HCT116 (cell line): ENCODE measurements at regions not wholly inside any gene's neighbourhood (a gene's known extent, or its start where the extent isn't known, plus 50 kb on each side); places are given as distances from the start of the nearest gene placed in this dataset.

Source experiments
- ATAC-seq: fragments of 200-7000 bp; cut with Tn5 transposase; 2 replicates; pipeline ENCODE4 v1.9.1; 2020; ENCODE audit warnings: mild to moderate bottlenecking, moderate library complexity
- BruUV-seq: library from RNA; stranded (reverse); fragments of 400-500 nt; replicated peaks from 2 replicates; lab custom pipeline; 2021; lab: Mats Ljungman, UMichigan
- CTCF ChIA-PET: fragments of 300-600 bp; sonication (Branson Sonifier 250); formaldehyde crosslinking; loops from one replicate; lab custom pipeline; 2021; ENCODE audit warnings: antibody characterized with exemption; lab: Charles Lee
- POLR2A ChIA-PET: fragments of 300-600, 350-600 bp; sonication (Branson Sonifier 250); formaldehyde crosslinking; loops from one replicate; lab custom pipeline; 2021; ENCODE audit warnings: antibody characterized with exemption; lab: Charles Lee
- RAD21 ChIA-PET, 2 experiments: fragments of 300-600 bp; sonication (Branson Sonifier 250); formaldehyde crosslinking; loops; one replicate each; lab custom pipeline; 2023; ENCODE audit warnings: low total read pairs in 2 of 2; ENCODE audit not compliant: uncharacterized antibody in 2 of 2, unreplicated experiment in 2 of 2, low non-redundant PET in 1 of 2; lab: Charles Lee
- DNase-seq: peaks from one replicate; pipeline ENCODE4 v3.0.0-alpha.2; 2010; ENCODE audit warnings: low read depth, low spot score
- H2AFZ ChIP-seq: fragments of 200-600 bp; shearing (Covaris generic), sonication (generic); 2 replicates; pipeline ENCODE4 v1.6.1; 2017; ENCODE audit warnings: low read depth, mixed run types, mixed read lengths, antibody characterized with exemption, low read length; ENCODE audit not compliant: poor library complexity, severe bottlenecking
- H3K27ac ChIP-seq: 2 replicates; pipeline ENCODE4 v1.5.1; 2012; ENCODE audit warnings: low read depth, low read length
- H3K27me3 ChIP-seq: fragments of 200-600 bp; sonication (generic); 2 replicates; pipeline ENCODE4 v1.6.1; 2016; ENCODE audit warnings: mixed run types, low read length, mixed read lengths; ENCODE audit not compliant: insufficient read depth
- H3K36me3 ChIP-seq, 2 experiments: fragments of 200-500 bp in 1 of 2; fragments of 200-600 bp in 1 of 2; sonication (Bioruptor generic) in 1 of 2; sonication (generic) in 1 of 2; 2 replicates each; pipeline versions ENCODE4 v1.5.1 to v1.6.1; 2014 to 2016; ENCODE audit warnings: low read length in 2 of 2, inconsistent platforms in 1 of 2, mixed read lengths in 1 of 2, mixed run types in 1 of 2; ENCODE audit not compliant: insufficient read depth in 2 of 2, control insufficient read depth in 1 of 2
- H3K4me1 ChIP-seq, 2 experiments: fragments of 200-600 bp in 1 of 2; sonication (generic) in 1 of 2; 2 replicates each; pipeline versions ENCODE4 v1.5.1 to v1.6.1; 2012 to 2017; ENCODE audit warnings: low read length in 2 of 2, inconsistent platforms in 1 of 2, mild to moderate bottlenecking in 1 of 2, mixed read lengths in 1 of 2, mixed run types in 1 of 2, moderate library complexity in 1 of 2; ENCODE audit not compliant: insufficient read depth in 2 of 2, control insufficient read depth in 1 of 2
- H3K4me2 ChIP-seq: fragments of 200-600 bp; sonication (generic); 2 replicates; pipeline ENCODE4 v1.6.1; 2017; ENCODE audit warnings: mixed run types, low read length, mixed read lengths
- H3K4me3 ChIP-seq, 2 experiments: fragments of 200-600 bp in 1 of 2; sonication (generic) in 1 of 2; replicated peaks in 1 of 2; 2 replicates each; pipeline ENCODE4 v1.5.1; 2011 to 2016; ENCODE audit warnings: low read length in 2 of 2, control low read depth in 1 of 2, low read depth in 1 of 2, mild to moderate bottlenecking in 1 of 2, mixed read lengths in 1 of 2, mixed run types in 1 of 2
- H3K79me2 ChIP-seq: fragments of 200-600 bp; sonication (generic); 2 replicates; pipeline ENCODE4 v1.6.1; 2017; ENCODE audit warnings: mild to moderate bottlenecking, mixed run types, low read length, moderate library complexity, mixed read lengths; ENCODE audit not compliant: insufficient read depth
- H3K9ac ChIP-seq: fragments of 200-600 bp; sonication (generic); 2 replicates; pipeline ENCODE4 v1.6.1; 2016; ENCODE audit warnings: low read length, mixed read lengths
- H3K9me2 ChIP-seq: fragments of 200-600 bp; sonication (generic), shearing (Covaris generic); 2 replicates; pipeline ENCODE4 v1.6.1; 2017; ENCODE audit warnings: mixed run types, mild to moderate bottlenecking, moderate library complexity; ENCODE audit not compliant: insufficient read depth
- H3K9me3 ChIP-seq, 2 experiments: fragments of 200-500 bp in 1 of 2; fragments of 200-600 bp in 1 of 2; sonication (Bioruptor generic) in 1 of 2; sonication (generic) in 1 of 2; 2 replicates each; pipeline ENCODE4 v1.6.1; 2014 to 2017; ENCODE audit warnings: low read length in 2 of 2, mixed read lengths in 2 of 2, inconsistent platforms in 1 of 2, low read depth in 1 of 2, mild to moderate bottlenecking in 1 of 2, mixed run types in 1 of 2, moderate library complexity in 1 of 2; ENCODE audit not compliant: control insufficient read depth in 1 of 2, insufficient read depth in 1 of 2
- H4K20me1 ChIP-seq: fragments of 200-600 bp; sonication (generic), shearing (Covaris generic); 2 replicates; pipeline ENCODE4 v1.6.1; 2017; ENCODE audit warnings: mixed run types, mild to moderate bottlenecking, moderate library complexity; ENCODE audit not compliant: insufficient read depth
- ATF3 ChIP-seq: IDR thresholded peaks from 2 replicates; pipeline ENCODE4 v1.6.1; 2012
- CEBPB ChIP-seq: IDR thresholded peaks from 2 replicates; pipeline ENCODE4 v1.6.1; 2012; ENCODE audit warnings: low read depth
- ELF1 ChIP-seq: IDR thresholded peaks from 2 replicates; pipeline ENCODE4 v1.6.1; 2012; ENCODE audit warnings: low read depth, borderline replicate concordance
- EZH2 ChIP-seq: fragments of 200-600 bp; sonication (generic); IDR thresholded peaks from 2 replicates; pipeline ENCODE4 v1.6.1; 2017; ENCODE audit warnings: antibody characterized with exemption, mixed run types
- JUND ChIP-seq: IDR thresholded peaks from 2 replicates; pipeline ENCODE4 v1.6.1; 2012
- POLR2A ChIP-seq: IDR thresholded peaks from 2 replicates; pipeline ENCODE4 v1.7.0; 2011; ENCODE audit warnings: borderline replicate concordance; ENCODE audit not compliant: insufficient read depth, insufficient read length; ENCODE audit errors: extremely low read depth
- RAD21 ChIP-seq: IDR thresholded peaks from 2 replicates; pipeline ENCODE4 v1.6.1; 2012; ENCODE audit warnings: low read depth, mild to moderate bottlenecking
- SP1 ChIP-seq: IDR thresholded peaks from 2 replicates; pipeline ENCODE4 v1.6.1; 2012; ENCODE audit warnings: low read depth
- YY1 ChIP-seq: IDR thresholded peaks from 2 replicates; pipeline ENCODE4 v1.6.1; 2011; ENCODE audit warnings: low read length, low read depth, moderate library complexity, mild to moderate bottlenecking; ENCODE audit not compliant: insufficient replicate concordance; ENCODE audit errors: extremely low read depth
- ZBTB33 ChIP-seq: IDR thresholded peaks from 2 replicates; pipeline ENCODE4 v1.6.1; 2011; ENCODE audit warnings: mild to moderate bottlenecking, low read length, moderate library complexity; ENCODE audit not compliant: insufficient replicate concordance; ENCODE audit errors: extremely low read depth
- ZNF274 ChIP-seq: fragments of 200-500 bp; sonication (Bioruptor generic); IDR thresholded peaks from 2 replicates; pipeline ENCODE4 v1.6.1; 2014; ENCODE audit warnings: mild to moderate bottlenecking, low read depth, low read length, inconsistent platforms
- intact Hi-C: fragments of 100-400 bp; cut with micrococcal nuclease; formaldehyde crosslinking; loops from 2 replicates; pipeline ENCODE4 v1.10.0; 2022

GRCh38 chr4:81802285-81802846, 330.7 kb upstream of the RASGEF1B start:
- TF ChIP-seq YY1, result no peak
- TF ChIP-seq CEBPB, result no peak
- TF ChIP-seq ZNF274, result no peak
- no peak for TF ChIP-seq JUND
- TF ChIP-seq ELF1, result no peak
- no peak for TF ChIP-seq ZBTB33
- no peak for TF ChIP-seq POLR2A
- TF ChIP-seq ATF3, result no peak
- no peak for TF ChIP-seq SP1
- no peak for TF ChIP-seq RAD21
- no peak for TF ChIP-seq EZH2
- Histone ChIP-seq H3K27ac (no peak overlapping the region), H3K9ac (no peak overlapping the region), H3K27me3 (peaks cover 12% of the 10 kb centered on the region), H3K4me1 (no peaks in the 10 kb centered on the region), H3K9me2 (no peaks in the 10 kb centered on the region), H3K4me2 (no peak overlapping the region), H3K4me3 (no peak overlapping the region), H3K36me3 (no peaks in the 10 kb centered on the region), H4K20me1 (no peaks in the 10 kb centered on the region), H3K9me3 (no peaks in the 10 kb centered on the region), H2AFZ (no peak overlapping the region), H3K79me2 (no peaks in the 10 kb centered on the region)
- intact Hi-C loops, result no loop called here
- RAD21 ChIA-PET, result no interaction called here
- POLR2A ChIA-PET, result no interaction called here
- no peak for ATAC-seq
- BruUV-seq, result no TSS peak
- DNase-seq, result no peak
- CTCF ChIA-PET, result no interaction called here
